HG02678 (cell line): ENCODE measurements at regions not wholly inside any gene's neighbourhood (a gene's known extent, or its start where the extent isn't known, plus 50 kb on each side); places are given as distances from the start of the nearest gene placed in this dataset.

ENCODE experiments used
- ATAC-seq: cut with Tn5 transposase; IDR thresholded peaks from one replicate; pipeline ENCODE4 v1.9.1; 2021; ENCODE audit warnings: mild to moderate bottlenecking, moderate library complexity; ENCODE audit not compliant: unreplicated experiment

DNA sequence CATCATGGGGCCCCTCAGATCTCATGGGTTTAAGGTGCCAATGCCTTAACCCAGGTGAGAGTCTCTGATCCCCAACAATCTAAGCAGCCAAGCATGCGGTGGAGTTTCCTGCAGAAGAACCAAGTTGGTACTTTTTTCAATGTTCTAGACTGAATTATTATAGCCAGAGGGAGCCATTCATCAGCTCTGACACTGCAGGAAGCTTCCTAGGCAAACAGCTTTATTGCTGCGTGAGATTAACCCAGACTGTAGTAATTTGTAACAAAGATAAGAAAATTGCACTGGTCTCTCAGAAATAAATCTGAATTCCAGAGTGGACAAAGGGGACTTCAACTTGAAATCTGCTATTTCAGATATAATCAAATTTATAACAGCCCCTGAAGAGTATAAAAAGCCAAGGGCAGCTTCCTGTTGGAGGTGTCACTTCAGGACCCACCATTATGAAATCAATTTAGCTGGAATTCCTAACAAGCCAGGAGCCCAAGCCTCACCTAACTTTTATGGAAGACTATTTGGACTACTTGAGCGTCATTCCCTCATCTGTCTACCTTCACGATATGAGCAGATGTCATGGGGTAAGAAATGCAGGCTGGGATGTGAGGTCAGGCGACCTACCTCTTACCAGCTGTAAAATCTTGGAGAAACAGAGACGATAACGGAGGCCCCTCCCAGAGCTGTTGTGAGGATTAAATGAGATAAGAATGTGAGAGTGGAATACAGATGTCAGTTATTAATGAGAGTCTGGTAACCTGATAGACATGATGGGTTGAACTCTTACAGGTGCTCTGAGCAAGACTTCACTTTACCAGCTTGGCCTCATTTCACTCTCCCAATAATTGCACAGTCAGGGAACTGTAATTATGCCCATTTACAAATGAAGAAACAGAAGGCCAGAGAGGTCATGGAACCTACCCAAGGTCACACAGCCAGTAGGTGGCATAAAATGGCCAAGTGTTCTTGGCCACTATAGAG is 135.1 kb downstream of the RRAGC start:
- no peak for ATAC-seq

DNA sequence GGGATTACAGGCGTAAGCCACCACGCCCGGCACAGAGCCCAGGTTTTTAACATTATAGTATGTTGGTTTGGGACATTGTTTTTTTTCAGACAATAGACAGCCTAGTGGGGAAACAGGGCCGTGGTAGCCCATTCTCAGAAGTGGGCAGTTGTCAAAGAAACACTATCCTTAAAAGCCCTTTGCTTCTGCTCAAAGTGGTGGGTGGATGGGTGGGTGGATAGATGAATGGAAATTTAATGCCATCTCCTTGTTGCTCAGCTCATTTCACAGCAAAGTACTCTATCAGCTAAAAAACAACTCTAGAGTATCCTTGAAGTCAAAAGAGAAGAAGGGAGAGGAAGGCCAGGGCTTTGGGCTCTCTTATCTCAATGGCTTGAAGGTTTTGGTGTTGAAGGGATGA is 137.8 kb downstream of the RRAGC start:
- no peak for ATAC-seq

DNA sequence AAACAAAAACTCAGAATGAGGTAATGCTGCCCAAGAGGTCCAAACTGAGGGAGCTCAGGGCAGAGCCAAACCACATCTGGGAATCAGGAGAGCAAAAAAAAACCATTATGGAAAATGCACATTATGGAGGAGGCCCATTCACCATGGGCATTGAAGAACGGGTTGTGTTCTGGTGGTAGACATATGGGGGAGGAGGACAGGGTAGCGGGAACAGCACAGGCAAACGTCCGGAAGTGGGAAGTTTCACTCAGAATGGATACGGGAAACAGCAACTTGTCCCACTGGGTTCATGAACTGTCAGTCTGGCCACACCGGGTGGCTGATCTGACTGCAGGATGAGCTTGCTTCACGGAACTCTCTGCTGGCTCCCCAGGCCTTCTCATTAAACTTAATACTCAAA is 139.7 kb downstream of the RRAGC start:
- ATAC-seq = no peak

DNA sequence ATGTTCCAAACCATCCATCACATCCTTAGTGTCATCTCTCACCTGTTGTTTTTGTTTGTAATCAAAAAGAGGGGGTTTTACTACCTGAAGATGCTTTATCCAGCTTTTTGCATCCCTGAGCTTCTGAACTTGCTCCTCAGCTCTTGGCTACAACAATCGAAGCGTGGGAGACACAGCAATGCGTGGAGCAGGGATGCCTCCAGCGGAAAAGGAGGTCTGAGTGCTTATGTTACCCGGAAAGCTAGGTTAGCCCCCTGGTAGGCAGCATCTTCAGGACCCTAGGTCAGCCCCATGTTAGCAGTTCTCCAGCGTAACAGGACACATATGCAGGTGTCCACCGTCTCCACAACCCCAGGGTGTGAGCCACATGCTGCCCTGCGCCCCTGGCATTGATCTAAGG is 141.5 kb downstream of the RRAGC start:
- no peak for ATAC-seq

DNA sequence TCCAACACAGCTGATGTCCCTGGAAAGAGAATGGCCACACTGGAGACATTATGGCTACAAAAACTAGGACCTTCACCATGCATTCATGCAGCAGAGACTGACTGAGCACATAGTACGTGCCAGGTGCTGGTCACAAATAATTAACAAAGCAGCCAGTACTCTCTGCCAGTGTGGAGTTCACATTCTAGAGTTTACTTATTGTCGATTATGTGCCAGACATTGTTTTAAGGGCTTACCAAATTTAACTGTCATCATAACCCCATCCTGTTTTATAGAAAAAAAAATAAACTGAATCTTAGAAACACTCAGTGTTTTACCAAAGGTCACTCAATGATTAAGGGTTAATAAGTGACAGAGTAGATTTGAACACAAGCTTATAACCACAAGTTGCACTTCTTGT is 143.3 kb downstream of the RRAGC start:
- ATAC-seq = no peak

DNA sequence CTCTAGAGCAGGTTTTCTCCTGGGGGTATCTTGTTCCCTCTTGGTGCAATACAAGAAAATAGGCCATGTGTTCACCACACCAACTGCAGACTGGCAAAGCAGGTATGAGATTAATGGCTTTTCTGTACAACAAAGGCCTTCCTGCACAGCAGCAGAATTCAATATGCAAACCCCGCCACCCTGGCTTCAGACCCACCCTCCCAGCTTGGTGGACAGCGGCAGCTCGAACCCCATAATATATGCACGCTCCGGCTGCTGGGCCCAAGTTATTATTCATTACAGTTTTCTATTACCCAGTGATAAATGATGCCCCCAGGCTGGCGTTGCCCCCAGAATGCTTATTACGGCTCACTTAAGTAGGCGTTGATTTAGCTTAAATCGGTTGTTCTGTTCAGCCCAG is 144.2 kb downstream of the RRAGC start:
- ATAC-seq = no peak

DNA sequence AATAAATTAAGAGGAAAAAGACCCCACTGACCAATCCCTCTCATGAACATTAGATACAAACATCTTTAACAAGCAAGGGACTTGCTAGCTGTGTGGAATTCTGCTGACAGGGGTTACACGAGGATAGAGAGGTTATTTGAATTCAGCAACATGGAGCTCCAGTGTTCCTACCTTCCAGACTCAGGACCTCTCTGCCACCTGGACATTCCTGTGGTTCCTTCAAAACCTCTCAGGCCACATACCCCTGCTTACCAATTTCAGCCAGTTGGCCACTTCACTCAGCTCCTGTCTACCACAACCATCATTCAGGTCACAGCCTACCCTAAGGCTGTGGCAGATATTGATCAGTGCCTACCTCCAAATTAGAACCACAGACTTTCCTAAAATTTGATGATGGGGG is 147.5 kb downstream of the RRAGC start:
- ATAC-seq = no peak

DNA sequence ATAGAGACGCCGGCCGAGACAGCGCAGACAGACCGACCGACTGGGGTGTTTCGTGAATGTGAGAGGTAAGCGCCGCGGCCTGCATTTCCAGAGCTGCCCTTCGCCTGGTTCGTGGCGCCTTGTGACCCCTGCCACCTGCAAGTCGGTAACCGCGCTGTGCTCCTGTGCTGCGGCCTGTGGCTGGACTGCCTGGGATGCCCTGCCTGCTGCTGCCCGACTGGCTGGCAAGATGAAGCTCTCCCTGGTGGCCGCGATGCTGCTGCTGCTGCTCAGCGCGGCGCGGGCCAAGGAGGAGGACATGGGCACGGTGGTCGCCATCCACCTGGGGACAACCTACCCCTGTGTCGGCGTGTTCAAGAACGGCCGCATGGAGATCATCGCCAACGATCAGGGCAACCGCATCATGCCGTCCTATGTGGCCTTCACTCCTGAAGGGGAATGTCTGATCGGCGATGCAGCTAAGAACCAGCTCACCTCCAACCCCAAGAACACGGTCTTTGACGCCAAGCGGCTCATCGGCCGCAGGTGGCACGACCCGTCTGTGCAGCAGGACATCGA is 150.8 kb downstream of the RRAGC start:
- ATAC-seq = no peak

DNA sequence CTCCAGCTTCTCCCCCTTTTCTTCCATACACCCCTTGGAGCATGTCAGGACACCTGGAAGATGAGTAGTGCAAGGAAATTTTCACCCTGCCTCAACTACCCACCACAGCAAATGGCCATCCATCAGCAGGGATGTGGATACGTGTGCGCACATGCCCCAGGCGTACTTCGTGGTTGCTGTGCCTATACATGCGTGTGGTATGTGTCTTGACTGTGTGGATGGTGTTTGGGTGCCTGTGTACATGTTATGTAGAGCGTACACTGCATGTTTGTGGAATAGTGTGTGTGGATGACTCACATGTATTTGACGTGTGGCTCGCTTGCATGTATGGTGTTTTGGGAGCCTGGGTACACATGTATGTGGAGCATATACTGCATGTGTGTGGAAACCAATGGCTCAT is 158.5 kb downstream of the RRAGC start:
- ATAC-seq = no peak

DNA sequence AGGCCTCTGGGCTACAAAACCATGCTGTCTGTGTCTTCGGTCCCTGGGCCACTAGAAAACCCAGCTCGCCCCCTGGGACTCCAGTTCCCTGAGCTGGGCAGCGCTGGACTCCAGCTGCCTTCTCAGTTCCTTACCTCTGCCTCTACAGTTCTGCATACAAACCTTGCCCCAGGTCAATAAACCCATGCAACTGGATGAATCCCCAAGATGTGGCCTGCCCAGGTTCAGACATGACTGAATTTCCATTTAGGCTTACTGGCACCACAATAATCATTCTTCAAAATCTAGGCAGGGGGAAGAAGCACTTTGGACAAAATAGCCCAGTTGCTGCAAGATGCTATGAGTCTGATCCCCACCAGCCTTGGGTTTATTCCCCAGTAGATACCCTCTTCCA is 159.5 kb downstream of the RRAGC start:
- no peak for ATAC-seq

DNA sequence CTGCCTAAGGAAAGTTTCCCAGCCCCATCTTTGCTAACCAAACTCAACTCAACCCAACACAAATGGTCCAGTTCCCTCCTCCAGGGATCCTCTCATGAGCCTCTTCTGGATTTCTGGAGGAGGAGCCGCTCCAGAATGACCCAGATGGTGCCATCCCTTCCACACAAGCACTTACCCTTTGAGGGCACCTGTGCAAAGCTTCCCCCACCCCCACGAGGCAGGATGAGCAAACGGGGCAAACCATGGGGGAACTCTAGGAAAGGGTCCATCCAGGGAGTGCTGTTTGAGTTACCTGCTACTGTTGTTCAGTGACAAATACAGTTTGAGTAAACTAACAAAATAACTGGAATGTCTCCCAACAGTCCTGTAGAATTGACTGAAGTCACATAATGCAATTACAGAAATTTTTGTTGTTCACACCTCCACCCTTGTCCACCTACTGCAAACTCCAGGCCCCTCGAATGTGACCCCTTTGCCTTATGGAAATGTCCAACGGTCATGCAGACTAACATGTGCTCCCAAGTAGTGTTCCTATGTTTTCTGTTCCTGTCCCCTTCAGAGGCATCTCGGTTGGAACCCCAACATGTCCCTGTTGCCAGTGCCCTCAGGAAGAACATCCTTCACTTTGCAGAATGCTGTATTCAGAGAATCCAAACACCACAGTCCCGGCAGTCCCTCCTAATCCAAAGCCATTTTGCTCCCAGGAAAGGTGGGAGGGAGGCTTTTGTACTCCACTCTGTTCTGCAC is 160.1 kb downstream of the RRAGC start:
- no peak for ATAC-seq

DNA sequence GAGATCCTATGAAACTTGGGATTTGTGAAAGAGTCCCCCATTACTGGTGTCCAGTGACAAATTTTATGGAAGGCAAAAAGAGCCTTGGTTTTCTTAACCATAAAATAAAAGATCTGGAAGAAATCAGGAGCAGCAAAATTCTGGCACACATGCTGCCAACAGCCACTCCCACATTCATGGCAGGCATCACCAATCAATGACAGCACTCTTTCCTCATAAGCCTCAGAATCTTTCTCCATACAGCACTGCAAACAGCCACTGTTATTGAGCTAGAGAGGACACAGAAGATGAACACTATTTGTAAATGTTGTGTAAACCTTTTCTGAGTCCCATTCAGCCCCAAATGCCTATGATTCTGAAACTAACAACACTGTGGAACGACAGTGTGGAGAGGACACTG is 162.2 kb downstream of the RRAGC start:
- ATAC-seq = no peak

DNA sequence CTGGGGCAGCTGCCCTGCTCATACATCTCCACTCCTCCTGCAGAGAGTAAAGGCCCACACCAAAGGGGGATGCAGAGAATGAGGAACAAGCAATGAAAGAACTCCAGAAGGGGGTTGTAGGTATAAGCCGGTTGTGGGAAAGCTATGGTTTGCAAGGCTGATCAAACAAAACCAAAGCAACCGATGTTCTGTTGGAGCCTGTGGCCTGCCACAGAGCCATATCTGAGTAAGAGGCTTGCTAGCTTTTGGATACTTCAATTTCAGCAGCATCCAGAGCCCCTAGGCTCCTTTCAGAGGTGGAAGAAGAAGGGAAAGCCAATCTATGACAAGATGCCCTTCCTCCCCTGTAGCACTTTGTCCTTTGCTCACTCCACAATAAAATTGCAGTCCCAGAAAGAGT is 163.2 kb downstream of the RRAGC start:
- ATAC-seq = no peak

DNA sequence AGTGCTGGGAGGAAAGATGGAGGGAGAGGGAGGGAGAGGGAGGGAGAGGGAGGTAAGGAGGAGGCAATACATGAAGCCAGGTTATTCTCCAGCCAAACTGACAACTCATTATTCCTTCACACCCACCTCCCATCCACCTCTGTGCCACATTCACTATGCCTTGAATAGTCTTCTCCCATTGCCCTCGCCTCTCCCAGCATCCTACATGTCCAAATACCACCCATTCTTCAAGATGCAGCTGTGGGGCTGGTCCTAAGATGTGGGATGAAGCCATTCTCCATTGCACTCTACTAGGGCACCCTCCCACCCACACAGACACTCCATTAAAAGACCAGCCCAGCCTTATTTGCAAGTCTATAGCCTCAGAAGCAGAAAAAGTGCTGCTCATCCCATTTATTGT is 165.8 kb downstream of the RRAGC start:
- ATAC-seq = no peak

DNA sequence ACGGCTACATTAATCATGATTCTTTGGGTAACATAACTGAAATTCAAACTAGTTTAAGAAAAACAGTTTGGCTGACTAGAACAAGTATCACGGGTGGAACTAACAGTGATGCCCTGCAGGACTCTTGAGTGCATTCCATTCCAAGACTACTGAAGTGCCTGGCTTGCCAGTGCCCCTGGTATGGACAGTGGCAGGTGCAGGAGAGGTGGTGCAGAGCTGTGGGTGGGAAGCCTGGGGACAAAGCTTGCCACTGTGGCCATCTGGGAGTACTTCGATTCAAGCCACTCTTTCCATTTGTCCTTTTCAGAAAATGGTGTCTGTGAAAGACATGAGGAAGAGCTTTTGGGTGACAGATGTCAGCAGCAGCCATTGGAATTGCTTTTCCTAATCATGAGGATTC is 166.5 kb downstream of the RRAGC start:
- no peak for ATAC-seq

DNA sequence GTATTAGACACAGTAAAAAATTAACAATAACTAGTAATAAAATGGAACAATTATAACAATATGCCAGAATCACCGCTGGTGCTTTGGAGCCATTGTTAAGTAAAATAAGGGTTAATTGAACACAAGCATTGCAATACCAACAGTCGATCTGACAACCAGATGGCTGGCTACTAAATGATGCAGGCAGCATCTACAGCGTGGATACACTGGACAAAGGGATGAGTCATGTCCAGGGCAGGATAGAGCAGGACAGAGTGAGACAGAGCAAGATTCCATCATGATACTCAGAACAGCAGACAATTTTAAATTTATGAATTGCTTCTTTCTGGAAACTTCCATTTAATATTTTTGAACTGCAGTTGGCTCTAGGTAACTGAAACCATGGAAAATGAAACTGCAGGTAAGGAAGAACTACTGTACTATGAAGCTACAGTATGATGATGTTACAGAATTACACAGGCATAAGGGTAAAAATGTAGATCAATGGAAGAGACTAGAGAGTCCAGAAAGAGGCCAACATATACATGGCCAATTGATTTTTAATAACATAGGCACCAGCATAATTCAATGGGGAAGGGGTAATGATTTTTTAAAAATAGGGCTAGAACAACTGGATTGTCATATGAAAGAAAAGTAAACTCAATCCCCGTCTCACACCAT is 168.7 kb downstream of the RRAGC start:
- ATAC-seq = no peak

DNA sequence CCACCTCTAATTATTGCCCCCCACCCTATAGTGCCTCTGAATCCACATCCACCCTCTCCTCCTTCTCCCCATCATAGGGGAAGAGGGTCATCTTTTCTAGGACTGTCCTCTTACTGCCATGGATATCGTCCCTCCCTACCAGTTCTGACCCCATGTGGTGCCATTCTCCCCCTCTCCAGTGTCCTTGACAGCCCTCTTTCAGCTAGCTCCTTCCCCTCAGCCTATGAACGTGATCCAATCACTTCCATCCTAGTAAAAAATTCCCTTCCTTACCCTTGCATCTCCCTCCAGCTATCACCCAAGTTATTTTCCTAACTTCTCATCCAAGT is 172.7 kb downstream of the RRAGC start:
- no peak for ATAC-seq

DNA sequence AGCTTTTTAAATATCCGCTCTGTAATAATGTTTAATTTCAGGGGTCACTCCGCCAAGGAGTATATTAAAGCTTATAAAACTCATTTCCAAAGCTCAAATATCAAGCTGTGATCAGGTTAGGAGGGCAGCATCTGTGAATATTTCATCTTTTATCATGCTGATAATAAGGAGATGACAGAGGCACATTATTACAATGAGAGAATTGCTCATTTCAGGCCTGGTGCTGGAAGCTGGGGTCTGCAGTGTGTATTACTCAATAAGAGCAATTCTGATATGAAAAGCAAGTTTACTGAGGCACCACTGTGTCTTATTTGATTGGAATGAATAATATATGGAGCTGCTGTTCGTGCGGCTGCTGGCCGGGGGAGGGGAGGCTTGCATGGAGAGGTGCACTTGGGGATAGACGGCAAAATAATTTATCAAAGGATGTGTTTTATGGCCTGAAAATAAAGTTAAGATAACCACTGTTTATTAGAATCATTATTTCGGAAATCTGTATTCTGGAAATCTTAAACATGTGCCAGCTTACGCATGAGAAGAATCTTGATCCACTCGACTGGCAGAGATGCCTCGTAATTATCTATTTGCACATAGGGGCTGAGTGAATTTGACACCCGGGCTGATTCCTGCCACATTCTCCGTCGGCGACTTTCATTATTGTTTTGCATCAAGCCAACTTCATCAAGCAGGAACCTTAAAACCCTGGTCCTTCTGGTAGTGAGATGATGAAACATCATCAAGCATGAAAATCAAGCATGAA is 173.2 kb downstream of the RRAGC start:
- ATAC-seq = no peak

DNA sequence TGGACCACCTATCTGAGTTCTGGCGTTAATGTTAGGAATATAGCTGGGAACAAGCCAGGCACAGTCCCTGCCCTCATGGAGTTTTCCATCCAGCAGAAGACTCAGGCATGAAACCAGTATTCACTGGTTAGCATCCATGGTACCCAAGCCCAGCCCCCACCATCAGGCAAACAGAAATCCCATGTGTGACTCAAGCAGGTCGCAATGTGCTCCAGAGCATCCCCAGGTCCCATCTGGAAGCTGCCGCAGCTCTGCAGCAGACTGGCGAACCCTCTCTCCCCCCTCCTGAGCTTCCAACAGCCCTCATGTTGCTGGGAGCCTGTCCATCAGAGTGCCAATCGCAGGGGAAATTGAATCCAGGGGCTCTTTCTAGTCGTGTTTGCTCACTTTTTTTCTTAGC is 174.2 kb downstream of the RRAGC start:
- no peak for ATAC-seq

DNA sequence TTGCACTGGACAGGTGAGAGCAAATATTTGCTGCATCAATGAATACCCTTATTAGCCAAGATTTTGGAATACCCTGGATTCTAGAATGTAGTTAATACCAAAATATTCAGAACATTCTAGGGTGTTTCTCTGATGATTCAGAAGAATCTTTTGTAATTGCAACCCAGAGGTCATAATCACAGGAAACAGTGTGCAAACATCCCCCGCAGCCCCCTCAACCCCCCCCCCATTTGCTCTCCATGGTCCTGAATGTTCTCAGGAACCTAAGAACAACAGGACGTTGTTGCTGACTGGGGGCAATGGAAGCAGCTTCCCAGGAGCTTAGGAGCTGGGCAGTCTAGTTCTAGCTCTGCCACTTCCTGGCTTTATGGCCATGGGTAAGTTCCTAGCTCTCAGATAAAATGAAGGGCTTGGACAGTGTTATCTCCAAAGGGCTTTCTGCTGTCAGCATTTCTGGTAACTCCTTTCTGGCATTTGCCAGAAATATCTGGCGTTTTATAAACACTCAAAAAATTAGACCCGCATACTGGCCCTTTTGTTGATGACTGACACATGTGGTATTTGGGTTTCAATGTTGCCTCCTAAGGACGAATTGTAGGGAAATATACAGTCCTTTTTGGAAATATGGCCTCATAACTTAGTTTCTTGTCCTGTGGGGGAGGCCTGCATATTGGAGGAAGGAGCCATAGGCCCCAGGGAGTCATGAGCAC is 178.6 kb downstream of the RRAGC start:
- ATAC-seq = no peak
